ENCODE measurements at regions not wholly inside any gene's neighbourhood (a gene's known extent, or its start where the extent isn't known, plus 50 kb on each side); places are given as distances from the start of the nearest gene placed in this dataset.
"Not testable (repeated sequence)": the region's sequence is repeated elsewhere in the genome, so short reads cannot be mapped to it uniquely, and the experiment has no call there.

DNA sequence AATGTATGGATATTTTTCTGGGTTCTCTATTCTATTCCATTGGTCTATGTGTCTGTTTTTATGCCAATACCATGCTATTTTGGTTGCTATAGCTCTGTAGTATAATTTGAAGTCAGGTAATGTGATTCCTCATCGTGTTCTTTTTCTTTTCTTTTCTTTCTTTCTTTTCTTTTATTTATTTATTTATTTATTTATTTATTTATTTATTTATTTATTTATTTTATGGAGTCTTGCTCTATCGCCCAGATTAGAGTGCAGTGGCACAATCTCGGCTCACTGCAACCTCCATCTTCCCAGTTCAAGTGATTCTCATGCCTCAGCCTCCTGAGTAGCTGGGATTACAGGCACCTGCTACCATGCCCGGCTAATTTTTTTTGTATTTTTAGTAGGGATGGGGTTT is 315.2 kb downstream of the SV2B start:
- DNase-seq: not testable (repeated sequence)

DNA sequence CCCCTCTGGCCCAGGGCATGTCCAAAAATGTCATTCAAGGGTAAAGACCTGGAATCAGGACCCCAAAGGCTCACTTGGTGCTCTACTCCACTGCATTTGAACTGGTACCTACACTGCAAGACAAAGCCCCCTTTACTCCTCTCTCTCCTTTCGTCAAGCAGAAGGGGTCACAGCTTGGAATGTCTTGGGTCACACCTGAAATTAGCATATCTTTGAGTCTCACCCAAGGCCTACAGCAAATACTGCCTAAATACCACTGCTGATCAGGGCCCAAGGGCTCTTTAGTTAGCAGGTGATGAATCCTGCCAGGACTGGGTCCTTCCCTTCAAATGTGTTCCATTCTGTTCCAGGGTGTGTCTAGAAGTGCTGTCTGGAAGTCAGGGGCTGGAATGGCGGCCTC is 320.6 kb downstream of the SV2B start:
- no peak for DNase-seq

DNA sequence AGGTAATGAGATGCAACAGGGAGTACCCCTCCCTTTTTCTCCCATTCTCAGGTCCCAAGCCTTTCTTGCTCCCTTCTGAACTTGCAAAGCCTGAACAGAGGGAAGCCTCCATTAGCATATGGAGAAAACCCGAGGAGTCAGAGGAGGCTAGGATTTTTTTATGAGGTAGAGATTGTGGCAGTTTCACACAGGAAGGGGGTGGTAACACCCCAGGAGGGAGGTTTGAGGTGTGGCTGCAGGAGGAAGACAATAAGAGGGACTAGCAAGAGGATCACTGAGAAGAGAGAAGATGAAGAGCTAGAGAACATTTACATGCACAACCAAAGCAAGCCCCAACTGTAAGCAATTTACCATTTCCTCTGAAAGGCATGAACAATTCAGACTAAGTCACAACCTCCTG is 322.7 kb downstream of the SV2B start:
- DNase-seq: no peak

- DNase-seq: no peak
Observed at GRCh38 chr15:91424001-91424400, 323.9 kb downstream of the SV2B start.

GRCh38 chr15:91426412-91426811 is 326.4 kb downstream of the SV2B start:
- DNase-seq: peak; percentile 22

GRCh38 chr15:91429973-91430372 is 329.9 kb downstream of the SV2B start:
- DNase-seq: no peak

- no peak for DNase-seq
Observed at GRCh38 chr15:91431041-91431715, 331.1 kb downstream of the SV2B start.

- no peak for DNase-seq
Observed at GRCh38 chr15:91435113-91435512, 335.1 kb downstream of the SV2B start.

DNA sequence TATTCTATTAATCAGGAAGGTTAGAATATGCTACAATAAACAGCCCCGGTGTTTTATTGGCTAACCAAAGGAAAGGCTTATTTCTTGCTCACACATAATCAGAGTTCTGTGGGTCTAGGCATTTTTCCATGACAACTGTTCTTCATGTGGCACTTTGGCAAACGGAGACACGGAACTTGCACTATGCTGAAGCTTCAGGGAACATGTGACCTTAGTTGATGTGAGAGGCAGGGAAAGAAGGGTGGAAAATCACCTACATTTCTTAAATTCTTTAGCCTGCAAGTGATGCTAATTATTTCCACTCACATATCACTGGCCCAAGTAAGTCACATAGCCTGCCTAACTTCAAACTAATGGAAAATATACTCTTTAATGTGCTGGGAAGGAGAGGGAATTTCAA is 344.6 kb downstream of the SV2B start:
- no peak for DNase-seq

GRCh38 chr15:91445695-91446228 is 345.7 kb downstream of the SV2B start:
- DNase-seq: no peak

GRCh38 chr15:91447991-91448644 is 348.1 kb downstream of the SV2B start:
- no peak for DNase-seq

DNA sequence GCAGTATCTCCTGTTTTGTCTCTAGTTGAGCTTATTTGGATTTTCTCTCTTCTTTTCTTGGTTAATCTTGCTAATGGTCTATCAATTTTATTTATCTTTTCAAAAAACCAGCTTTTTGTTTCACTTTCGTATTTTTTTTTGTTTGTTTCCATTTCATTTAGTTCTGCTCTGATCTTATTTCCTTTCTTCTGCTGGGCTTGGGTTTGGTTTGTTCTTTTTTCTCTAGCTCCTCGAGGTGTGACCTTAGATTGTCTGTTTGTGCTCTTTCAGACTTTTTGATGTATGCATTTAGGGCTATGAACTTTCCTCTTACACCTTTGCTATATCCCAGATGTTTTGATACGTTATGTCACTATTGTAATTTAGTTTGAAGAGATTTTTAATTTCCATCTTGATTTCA is 353.3 kb downstream of the SV2B start:
- not testable (repeated sequence) for DNase-seq

- no peak for DNase-seq
Observed at GRCh38 chr15:91456251-91456718, 356.2 kb downstream of the SV2B start.

GRCh38 chr15:91456921-91457320 is 356.9 kb downstream of the SV2B start:
- no peak for DNase-seq

DNA sequence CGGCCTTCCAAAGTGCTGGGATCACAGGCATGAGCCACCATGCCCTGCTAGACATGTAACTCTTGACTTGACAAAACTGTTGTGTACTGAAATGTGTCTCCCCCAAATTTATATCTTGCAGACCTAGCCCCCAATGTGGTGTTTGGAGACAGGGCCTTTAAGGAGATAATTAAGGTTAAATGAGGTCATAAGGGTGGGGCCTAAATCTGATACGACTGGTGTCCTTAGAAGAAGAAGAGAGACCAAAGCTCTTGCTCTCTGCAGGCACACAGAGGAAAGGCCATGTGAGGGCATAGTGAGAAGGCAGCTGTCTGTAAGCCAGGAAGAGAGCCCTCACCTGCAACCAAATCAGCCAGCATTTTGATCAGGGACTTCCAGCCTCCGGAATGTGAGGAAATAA is 361.3 kb downstream of the SV2B start:
- no peak for DNase-seq

GRCh38 chr15:91465086-91465485 is 365.0 kb downstream of the SV2B start:
- no peak for DNase-seq

GRCh38 chr15:91465696-91466095 is 365.6 kb downstream of the SV2B start:
- DNase-seq: no peak

DNA sequence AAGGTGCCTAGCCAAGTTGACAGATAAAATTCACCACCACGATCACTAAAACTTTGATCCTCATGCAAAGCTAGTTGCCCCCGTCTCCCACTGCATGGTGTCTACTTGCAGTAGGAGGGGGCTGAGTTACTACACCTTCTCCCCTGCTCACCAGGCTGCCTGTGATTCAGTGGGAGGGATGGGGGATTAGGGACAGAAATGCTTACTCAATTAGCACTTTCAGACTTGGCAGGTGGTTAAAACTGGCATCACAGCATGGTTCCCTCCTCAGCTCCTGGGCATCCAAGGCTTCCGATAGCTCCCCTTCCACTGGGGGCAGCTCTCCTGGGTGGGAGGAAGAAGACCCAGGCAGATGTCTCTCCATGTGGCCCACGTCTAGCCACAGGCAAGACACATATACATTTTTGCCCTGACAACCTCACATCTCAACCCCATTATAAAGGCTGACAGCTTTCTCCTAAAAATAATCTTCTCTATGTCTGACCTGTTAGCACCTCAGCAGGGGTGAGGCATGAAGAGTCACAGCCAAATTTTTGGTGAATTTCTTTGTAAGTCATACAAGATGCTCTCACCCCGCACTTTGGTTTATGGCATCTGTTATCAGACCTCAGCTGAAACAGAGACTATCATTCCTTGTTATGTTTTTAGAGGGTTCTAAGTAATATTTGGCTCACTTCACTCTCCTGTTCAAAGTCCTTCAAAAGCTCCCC is 369.0 kb downstream of the SV2B start:
- DNase-seq: peak; percentile 17

GRCh38 chr15:91469632-91470567 is 369.8 kb downstream of the SV2B start:
- peak; percentile 70 for DNase-seq

GRCh38 chr15:91471468-91471867 is 371.4 kb downstream of the SV2B start:
- no peak for DNase-seq

DNA sequence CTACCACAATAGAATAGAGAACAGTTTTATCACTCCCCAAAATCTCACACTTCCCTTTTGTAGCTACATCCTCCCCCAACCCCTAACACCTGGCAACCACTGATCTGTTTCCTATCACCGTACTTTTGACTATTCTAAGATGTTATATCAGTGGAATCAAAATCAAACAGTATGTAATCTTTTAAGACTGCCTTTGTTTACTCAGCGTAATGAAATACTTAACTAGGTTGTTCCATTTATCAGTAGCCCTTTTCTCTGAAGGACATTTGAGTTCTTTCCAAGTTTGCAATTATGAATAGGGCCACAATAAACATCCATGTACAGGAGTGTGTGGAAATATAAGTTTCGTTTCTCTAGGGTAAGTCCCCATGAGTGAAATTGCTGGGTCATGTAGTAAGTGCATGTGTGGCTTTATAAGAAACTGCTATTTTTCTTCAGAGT is 372.3 kb downstream of the SV2B start:
- peak; percentile 11 for DNase-seq

- no peak for DNase-seq
Observed at GRCh38 chr15:91473894-91474545, 374.0 kb downstream of the SV2B start.
